ENCODE measurements at regions not wholly inside any gene's neighbourhood (a gene's known extent, or its start where the extent isn't known, plus 50 kb on each side); places are given as distances from the start of the nearest gene placed in this dataset.

GRCh38 chr2:35104309-35104708 lies 1251.3 kb upstream of the CRIM1 start:
- Histone ChIP-seq H3K4me1 (ENCODE audit: control insufficient read depth, insufficient read depth, low read length) (no peaks in the 10 kb centered on the region), H3K4me3 (ENCODE audit: low read depth, low read length) (no peak overlapping the region), H3K9me3 (ENCODE audit: control insufficient read depth, insufficient read depth, low read depth, low read length) (no peaks in the 10 kb centered on the region), H3K27ac (ENCODE audit: extremely low read depth, low read depth, low read length) (no peak overlapping the region), H3K36me3 (ENCODE audit: control insufficient read depth in 2 of 2, insufficient read depth in 1 of 2, low read length in 2 of 2) (no peaks in the 10 kb centered on the region)
- POLR2A ChIA-PET = no interaction called here
- CTCF ChIA-PET = no interaction called here
- TF ChIP-seq ZNF292 (tag by site-specific recombination; IDR thresholded peaks at IDR 0.05; ENCODE audit: borderline replicate concordance, low read depth) = no peak
- TF ChIP-seq ZNF121 (tag by site-specific recombination; IDR thresholded peaks at IDR 0.05) = no peak
- TF ChIP-seq KLF8 (tag by site-specific recombination; IDR thresholded peaks at IDR 0.05) = no peak
- TF ChIP-seq ZNF26 (tag by site-specific recombination; IDR thresholded peaks at IDR 0.05) = no peak
- TF ChIP-seq ZXDB (tag by site-specific recombination; IDR thresholded peaks at IDR 0.05) = no peak

- TF ChIP-seq ZFP41 (tag by site-specific recombination; IDR thresholded peaks at IDR 0.05; ENCODE audit: borderline replicate concordance) = no peak
- TF ChIP-seq ZNF654 (tag by site-specific recombination; IDR thresholded peaks at IDR 0.05; ENCODE audit: low read depth) = no peak
- TF ChIP-seq ZSCAN4 (tag by site-specific recombination; IDR thresholded peaks at IDR 0.05) = no peak
- TF ChIP-seq ZNF660 (tag by site-specific recombination; IDR thresholded peaks at IDR 0.05) = no peak
- no peak for TF ChIP-seq ZNF221 (tag by site-specific recombination; IDR thresholded peaks at IDR 0.05; ENCODE audit: borderline replicate concordance)
- no peak for TF ChIP-seq ZNF692 (tag by site-specific recombination; IDR thresholded peaks at IDR 0.05)
- no peak for TF ChIP-seq ZIC2 (tag by site-specific recombination; IDR thresholded peaks at IDR 0.05)
- TF ChIP-seq ZNF610 (tag by site-specific recombination; IDR thresholded peaks at IDR 0.05; ENCODE audit: borderline replicate concordance) = no peak
- no peak for TF ChIP-seq INSM2 (tag by site-specific recombination; IDR thresholded peaks at IDR 0.05)
- TF ChIP-seq KLF7 (tag by site-specific recombination; IDR thresholded peaks at IDR 0.05; ENCODE audit: borderline replicate concordance) = no peak
- no peak for TF ChIP-seq ZSCAN30 (tag by site-specific recombination; IDR thresholded peaks at IDR 0.05)
- CTCF ChIA-PET = no interaction called here
- Histone ChIP-seq H3K36me3 (ENCODE audit: control insufficient read depth in 2 of 2, insufficient read depth in 1 of 2, low read length in 2 of 2) (no peaks in the 10 kb centered on the region), H3K4me3 (ENCODE audit: low read depth, low read length) (no peak overlapping the region), H3K27ac (ENCODE audit: extremely low read depth, low read depth, low read length) (no peak overlapping the region), H3K9me3 (ENCODE audit: control insufficient read depth, insufficient read depth, low read depth, low read length) (no peaks in the 10 kb centered on the region), H3K4me1 (ENCODE audit: control insufficient read depth, insufficient read depth, low read length) (no peaks in the 10 kb centered on the region)
- POLR2A ChIA-PET = no interaction called here
These were observed 1256.2 kb upstream of the CRIM1 start for GRCh38 chr2:35099342-35099741.

GRCh38 chr2:35082072-35082471 lies 1273.5 kb upstream of the CRIM1 start:
- ChIA-PET POLR2A (no interaction called here), CTCF (interaction anchor here (1.2 kb wide), 1 partner anchor 116 kb away, joined by 3 read pairs; no protein-coding TSS in a partner anchor)
- Histone ChIP-seq H3K4me3 (ENCODE audit: low read depth, low read length) (no peak overlapping the region), H3K36me3 (ENCODE audit: control insufficient read depth in 2 of 2, insufficient read depth in 1 of 2, low read length in 2 of 2) (no peaks in the 10 kb centered on the region), H3K4me1 (ENCODE audit: control insufficient read depth, insufficient read depth, low read length) (no peaks in the 10 kb centered on the region), H3K27ac (ENCODE audit: extremely low read depth, low read depth, low read length) (no peak overlapping the region), H3K9me3 (ENCODE audit: control insufficient read depth, insufficient read depth, low read depth, low read length) (no peaks in the 10 kb centered on the region)
- TF ChIP-seq ZNF175 (tag by site-specific recombination; IDR thresholded peaks at IDR 0.05) = no peak
- no peak for TF ChIP-seq ZNF704 (tag by site-specific recombination; IDR thresholded peaks at IDR 0.05)
- TF ChIP-seq TSHZ1 (tag by site-specific recombination; IDR thresholded peaks at IDR 0.05; ENCODE audit: borderline replicate concordance) = no peak
- no peak for TF ChIP-seq ZSCAN4 (tag by site-specific recombination; IDR thresholded peaks at IDR 0.05)

Data from HEK293 (cell line).